Mesothelial cell of epicardium (in vitro differentiated cells): ENCODE measurements at regions not wholly inside any gene's neighbourhood (a gene's known extent, or its start where the extent isn't known, plus 50 kb on each side); places are given as distances from the start of the nearest gene placed in this dataset.

Experiments
- DNase-seq, 2 experiments: peaks; one replicate each; pipeline ENCODE4 v3.0.0; 2021; ENCODE audit warnings: low spot score in 2 of 2; ENCODE audit not compliant: unreplicated experiment in 2 of 2
- H3K27ac Mint-ChIP-seq: 2 replicates; pipeline ENCODE4 v1.8.0; 2021; ENCODE audit warnings: mixed read lengths
- H3K27me3 Mint-ChIP-seq: 2 replicates; pipeline ENCODE4 v1.8.0; 2021; ENCODE audit warnings: low read depth, mixed read lengths
- H3K36me3 Mint-ChIP-seq: 2 replicates; pipeline ENCODE4 v1.8.0; 2021; ENCODE audit warnings: mixed read lengths
- H3K4me1 Mint-ChIP-seq: 2 replicates; pipeline ENCODE4 v1.8.0; 2021; ENCODE audit warnings: mixed read lengths
- H3K4me3 Mint-ChIP-seq: 2 replicates; pipeline ENCODE4 v1.8.0; 2021; ENCODE audit warnings: mild to moderate bottlenecking, moderate library complexity, mixed read lengths
- H3K9me3 Mint-ChIP-seq: 2 replicates; pipeline ENCODE4 v1.8.0; 2021; ENCODE audit warnings: mixed read lengths
- CTCF ChIP-seq: fragments of 200-600 bp; sonication (generic); IDR thresholded peaks from one replicate; pipeline ENCODE4 v1.5.0; 2021; ENCODE audit warnings: antibody characterized with exemption; ENCODE audit not compliant: unreplicated experiment

- H3K4me3 Mint-ChIP-seq = no peak overlapping the region
- TF ChIP-seq CTCF = no peak
- no peak for DNase-seq
- H3K36me3 Mint-ChIP-seq = no peaks in the 10 kb centered on the region
- H3K27me3 Mint-ChIP-seq = no peaks in the 10 kb centered on the region
- no peaks in the 10 kb centered on the region for H3K9me3 Mint-ChIP-seq
- H3K4me1 Mint-ChIP-seq = peaks cover 16% of the 10 kb centered on the region
- no peak overlapping the region for H3K27ac Mint-ChIP-seq
Observed at GRCh38 chr4:175916626-175917351, 104.7 kb upstream of the GPM6A start.

DNA sequence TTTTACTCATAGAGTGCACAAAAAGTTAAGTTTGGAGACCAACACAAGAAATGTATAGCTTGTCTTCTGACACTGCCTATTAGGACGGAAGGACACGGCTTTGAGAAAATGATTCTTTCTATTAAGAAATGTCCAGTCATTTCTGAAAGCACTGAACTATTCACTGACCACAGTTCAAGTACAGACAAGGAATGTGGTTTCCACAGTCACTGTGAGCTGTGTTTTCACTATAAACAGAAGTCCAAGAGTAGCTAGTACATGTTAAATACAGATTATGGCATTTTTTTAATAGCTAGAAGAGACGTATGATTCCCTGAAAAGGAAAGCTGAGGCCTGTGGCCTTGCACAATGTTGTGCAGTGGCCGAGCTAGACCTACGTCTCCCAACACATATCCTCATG, 115.1 kb upstream of the GPM6A start:
- H3K36me3 Mint-ChIP-seq = no peaks in the 10 kb centered on the region

GRCh38 chr4:175929441-175929840, 117.4 kb upstream of the GPM6A start:
- DNase-seq = no peak
- H3K4me1 Mint-ChIP-seq = peaks cover 9% of the 10 kb centered on the region
- TF ChIP-seq CTCF = no peak
- no peak overlapping the region for H3K4me3 Mint-ChIP-seq
- H3K9me3 Mint-ChIP-seq = no peaks in the 10 kb centered on the region
- no peaks in the 10 kb centered on the region for H3K27me3 Mint-ChIP-seq
- no peak overlapping the region for H3K27ac Mint-ChIP-seq
- no peaks in the 10 kb centered on the region for H3K36me3 Mint-ChIP-seq

More for the DNA sequence above, 115.1 kb upstream of the GPM6A start:
- no peak for TF ChIP-seq CTCF
- Mint-ChIP-seq H3K9me3 (no peaks in the 10 kb centered on the region), H3K27me3 (no peaks in the 10 kb centered on the region), H3K27ac (no peak overlapping the region), H3K4me3 (no peak overlapping the region), H3K4me1 (peaks cover 9% of the 10 kb centered on the region)
- DNase-seq = no peak

DNA sequence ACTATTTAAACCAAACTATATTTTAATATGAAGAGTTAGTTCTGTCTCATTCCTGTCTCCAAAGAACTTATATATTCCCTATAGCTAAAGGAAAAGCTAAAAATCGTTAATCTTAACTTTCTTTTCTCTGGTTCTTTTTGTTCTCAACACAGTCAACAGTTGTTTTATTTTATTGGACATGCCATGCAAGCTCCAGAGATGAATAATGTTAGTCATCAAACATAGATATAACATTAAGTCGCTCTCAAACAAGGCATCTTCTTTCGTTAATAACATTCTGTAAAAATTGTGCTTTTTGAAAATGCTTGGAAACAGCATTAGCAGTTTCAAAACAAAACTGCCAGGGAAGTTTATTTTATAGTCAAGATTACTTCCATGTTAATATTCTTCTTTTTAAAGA, 117.9 kb upstream of the GPM6A start:
- Mint-ChIP-seq H3K27ac (peak overlapping the region; percentile 56), H3K4me1 (peaks cover 10% of the 10 kb centered on the region), H3K27me3 (no peaks in the 10 kb centered on the region), H3K4me3 (no peak overlapping the region), H3K36me3 (no peaks in the 10 kb centered on the region), H3K9me3 (no peaks in the 10 kb centered on the region)
- DNase-seq = no peak
- TF ChIP-seq CTCF = no peak

- H3K27me3 Mint-ChIP-seq = no peaks in the 10 kb centered on the region
- H3K4me1 Mint-ChIP-seq = peaks cover 14% of the 10 kb centered on the region
- TF ChIP-seq CTCF = no peak
- no peaks in the 10 kb centered on the region for H3K9me3 Mint-ChIP-seq
- no peaks in the 10 kb centered on the region for H3K36me3 Mint-ChIP-seq
- peak overlapping the region; percentile 56 for H3K27ac Mint-ChIP-seq
- no peak overlapping the region for H3K4me3 Mint-ChIP-seq
- DNase-seq = no peak
Observed at GRCh38 chr4:175930471-175930870, 118.4 kb upstream of the GPM6A start.
